22Rv1 (cell line): ENCODE measurements at regions not wholly inside any gene's neighbourhood (a gene's known extent, or its start where the extent isn't known, plus 50 kb on each side); places are given as distances from the start of the nearest gene placed in this dataset.

Source experiments
- H3K27ac ChIP-seq: fragments of 450-650 bp; 2 replicates; pipeline ENCODE4 v1.5.1; 2017
- CTCF ChIP-seq: fragments of 450-650 bp; IDR thresholded peaks from 2 replicates; pipeline ENCODE4 v1.5.1; 2017; ENCODE audit warnings: mild to moderate bottlenecking
- ZFX ChIP-seq: fragments of 450-650 bp; IDR thresholded peaks from 2 replicates; pipeline ENCODE4 v1.6.1; 2017; ENCODE audit warnings: antibody characterized with exemption, borderline replicate concordance

- no peak for TF ChIP-seq ZFX
- TF ChIP-seq CTCF = no peak
- H3K27ac ChIP-seq = no peak overlapping the region
Measured at GRCh38 chr2:188884046-188884445, 90.1 kb upstream of the COL3A1 start.

GRCh38 chr2:188884517-188884916 is 89.7 kb upstream of the COL3A1 start:
- no peak for TF ChIP-seq CTCF
- no peak for TF ChIP-seq ZFX

GRCh38 chr2:188889187-188889586 is 85.0 kb upstream of the COL3A1 start:
- no peak overlapping the region for H3K27ac ChIP-seq
- no peak for TF ChIP-seq ZFX
- no peak for TF ChIP-seq CTCF

More at GRCh38 chr2:188884517-188884916, 89.7 kb upstream of the COL3A1 start:
- no peak overlapping the region for H3K27ac ChIP-seq

GRCh38 chr2:188890755-188891154 is 83.4 kb upstream of the COL3A1 start:
- H3K27ac ChIP-seq = no peak overlapping the region
- TF ChIP-seq ZFX (no peak), CTCF (no peak)

- H3K27ac ChIP-seq = no peak overlapping the region
- TF ChIP-seq CTCF = no peak
- TF ChIP-seq ZFX = no peak
Measured at GRCh38 chr2:188892636-188893035, 81.5 kb upstream of the COL3A1 start.

- no peak overlapping the region for H3K27ac ChIP-seq
- TF ChIP-seq ZFX (no peak), CTCF (no peak)
Measured at GRCh38 chr2:188893972-188894371, 80.2 kb upstream of the COL3A1 start.

GRCh38 chr2:188894979-188895378 is 79.2 kb upstream of the COL3A1 start:
- TF ChIP-seq ZFX (no peak), CTCF (no peak)
- no peak overlapping the region for H3K27ac ChIP-seq
